HCT116 (cell line): ENCODE measurements at regions not wholly inside any gene's neighbourhood (a gene's known extent, or its start where the extent isn't known, plus 50 kb on each side); places are given as distances from the start of the nearest gene placed in this dataset.

ENCODE experiments used
- ATAC-seq: fragments of 200-7000 bp; cut with Tn5 transposase; 2 replicates; pipeline ENCODE4 v1.9.1; 2020; ENCODE audit warnings: mild to moderate bottlenecking, moderate library complexity
- BruUV-seq: library from RNA; stranded (reverse); fragments of 400-500 nt; replicated peaks from 2 replicates; lab custom pipeline; 2021; lab: Mats Ljungman, UMichigan
- CTCF ChIA-PET: fragments of 300-600 bp; sonication (Branson Sonifier 250); formaldehyde crosslinking; loops from one replicate; lab custom pipeline; 2021; ENCODE audit warnings: antibody characterized with exemption; lab: Charles Lee
- POLR2A ChIA-PET: fragments of 300-600, 350-600 bp; sonication (Branson Sonifier 250); formaldehyde crosslinking; loops from one replicate; lab custom pipeline; 2021; ENCODE audit warnings: antibody characterized with exemption; lab: Charles Lee
- RAD21 ChIA-PET, 2 experiments: fragments of 300-600 bp; sonication (Branson Sonifier 250); formaldehyde crosslinking; loops; one replicate each; lab custom pipeline; 2023; ENCODE audit warnings: low total read pairs in 2 of 2; ENCODE audit not compliant: uncharacterized antibody in 2 of 2, unreplicated experiment in 2 of 2, low non-redundant PET in 1 of 2; lab: Charles Lee
- DNase-seq: peaks from one replicate; pipeline ENCODE4 v3.0.0-alpha.2; 2010; ENCODE audit warnings: low read depth, low spot score
- H2AFZ ChIP-seq: fragments of 200-600 bp; shearing (Covaris generic), sonication (generic); 2 replicates; pipeline ENCODE4 v1.6.1; 2017; ENCODE audit warnings: low read depth, mixed run types, mixed read lengths, antibody characterized with exemption, low read length; ENCODE audit not compliant: poor library complexity, severe bottlenecking
- H3K27ac ChIP-seq: 2 replicates; pipeline ENCODE4 v1.5.1; 2012; ENCODE audit warnings: low read depth, low read length
- H3K27me3 ChIP-seq: fragments of 200-600 bp; sonication (generic); 2 replicates; pipeline ENCODE4 v1.6.1; 2016; ENCODE audit warnings: mixed run types, low read length, mixed read lengths; ENCODE audit not compliant: insufficient read depth
- H3K36me3 ChIP-seq, 2 experiments: fragments of 200-500 bp in 1 of 2; fragments of 200-600 bp in 1 of 2; sonication (Bioruptor generic) in 1 of 2; sonication (generic) in 1 of 2; 2 replicates each; pipeline versions ENCODE4 v1.5.1 to v1.6.1; 2014 to 2016; ENCODE audit warnings: low read length in 2 of 2, inconsistent platforms in 1 of 2, mixed read lengths in 1 of 2, mixed run types in 1 of 2; ENCODE audit not compliant: insufficient read depth in 2 of 2, control insufficient read depth in 1 of 2
- H3K4me1 ChIP-seq, 2 experiments: fragments of 200-600 bp in 1 of 2; sonication (generic) in 1 of 2; 2 replicates each; pipeline versions ENCODE4 v1.5.1 to v1.6.1; 2012 to 2017; ENCODE audit warnings: low read length in 2 of 2, inconsistent platforms in 1 of 2, mild to moderate bottlenecking in 1 of 2, mixed read lengths in 1 of 2, mixed run types in 1 of 2, moderate library complexity in 1 of 2; ENCODE audit not compliant: insufficient read depth in 2 of 2, control insufficient read depth in 1 of 2
- H3K4me2 ChIP-seq: fragments of 200-600 bp; sonication (generic); 2 replicates; pipeline ENCODE4 v1.6.1; 2017; ENCODE audit warnings: mixed run types, low read length, mixed read lengths
- H3K4me3 ChIP-seq, 2 experiments: fragments of 200-600 bp in 1 of 2; sonication (generic) in 1 of 2; replicated peaks in 1 of 2; 2 replicates each; pipeline ENCODE4 v1.5.1; 2011 to 2016; ENCODE audit warnings: low read length in 2 of 2, control low read depth in 1 of 2, low read depth in 1 of 2, mild to moderate bottlenecking in 1 of 2, mixed read lengths in 1 of 2, mixed run types in 1 of 2
- H3K79me2 ChIP-seq: fragments of 200-600 bp; sonication (generic); 2 replicates; pipeline ENCODE4 v1.6.1; 2017; ENCODE audit warnings: mild to moderate bottlenecking, mixed run types, low read length, moderate library complexity, mixed read lengths; ENCODE audit not compliant: insufficient read depth
- H3K9ac ChIP-seq: fragments of 200-600 bp; sonication (generic); 2 replicates; pipeline ENCODE4 v1.6.1; 2016; ENCODE audit warnings: low read length, mixed read lengths
- H3K9me2 ChIP-seq: fragments of 200-600 bp; sonication (generic), shearing (Covaris generic); 2 replicates; pipeline ENCODE4 v1.6.1; 2017; ENCODE audit warnings: mixed run types, mild to moderate bottlenecking, moderate library complexity; ENCODE audit not compliant: insufficient read depth
- H3K9me3 ChIP-seq, 2 experiments: fragments of 200-500 bp in 1 of 2; fragments of 200-600 bp in 1 of 2; sonication (Bioruptor generic) in 1 of 2; sonication (generic) in 1 of 2; 2 replicates each; pipeline ENCODE4 v1.6.1; 2014 to 2017; ENCODE audit warnings: low read length in 2 of 2, mixed read lengths in 2 of 2, inconsistent platforms in 1 of 2, low read depth in 1 of 2, mild to moderate bottlenecking in 1 of 2, mixed run types in 1 of 2, moderate library complexity in 1 of 2; ENCODE audit not compliant: control insufficient read depth in 1 of 2, insufficient read depth in 1 of 2
- H4K20me1 ChIP-seq: fragments of 200-600 bp; sonication (generic), shearing (Covaris generic); 2 replicates; pipeline ENCODE4 v1.6.1; 2017; ENCODE audit warnings: mixed run types, mild to moderate bottlenecking, moderate library complexity; ENCODE audit not compliant: insufficient read depth
- CBX3 ChIP-seq: IDR thresholded peaks from 2 replicates; pipeline ENCODE4 v1.6.1; 2012; ENCODE audit warnings: low read depth
- CEBPB ChIP-seq: IDR thresholded peaks from 2 replicates; pipeline ENCODE4 v1.6.1; 2012; ENCODE audit warnings: low read depth
- FOSL1 ChIP-seq: IDR thresholded peaks from 2 replicates; pipeline ENCODE4 v1.6.1; 2012; ENCODE audit warnings: low read depth
- JUND ChIP-seq: IDR thresholded peaks from 2 replicates; pipeline ENCODE4 v1.6.1; 2012
- POLR2A ChIP-seq: IDR thresholded peaks from 2 replicates; pipeline ENCODE4 v1.7.0; 2011; ENCODE audit warnings: borderline replicate concordance; ENCODE audit not compliant: insufficient read depth, insufficient read length; ENCODE audit errors: extremely low read depth
- POLR2AphosphoS5 ChIP-seq: IDR thresholded peaks from 2 replicates; pipeline ENCODE4 v1.6.1; 2011; ENCODE audit warnings: mild to moderate bottlenecking, low read depth, low read length, moderate library complexity
- SIN3A ChIP-seq: IDR thresholded peaks from 2 replicates; pipeline ENCODE4 v1.6.1; 2012; ENCODE audit warnings: low read depth
- SP1 ChIP-seq: IDR thresholded peaks from 2 replicates; pipeline ENCODE4 v1.6.1; 2012; ENCODE audit warnings: low read depth
- SRF ChIP-seq: IDR thresholded peaks from 2 replicates; pipeline ENCODE4 v1.6.1; 2012; ENCODE audit warnings: low read depth
- TCF7L2 ChIP-seq: IDR thresholded peaks from 2 replicates; pipeline ENCODE4 v1.7.0; 2011; ENCODE audit warnings: borderline replicate concordance, inconsistent platforms; ENCODE audit not compliant: insufficient read depth, insufficient read length; ENCODE audit errors: extremely low read depth
- YY1 ChIP-seq: IDR thresholded peaks from 2 replicates; pipeline ENCODE4 v1.6.1; 2011; ENCODE audit warnings: low read length, low read depth, moderate library complexity, mild to moderate bottlenecking; ENCODE audit not compliant: insufficient replicate concordance; ENCODE audit errors: extremely low read depth
- ZFX ChIP-seq: fragments of 450-650 bp; IDR thresholded peaks from 2 replicates; pipeline ENCODE4 v1.6.1; 2017
- ZNF274 ChIP-seq: fragments of 200-500 bp; sonication (Bioruptor generic); IDR thresholded peaks from 2 replicates; pipeline ENCODE4 v1.6.1; 2014; ENCODE audit warnings: mild to moderate bottlenecking, low read depth, low read length, inconsistent platforms
- intact Hi-C: fragments of 100-400 bp; cut with micrococcal nuclease; formaldehyde crosslinking; loops from 2 replicates; pipeline ENCODE4 v1.10.0; 2022
- TF ChIP-seq, protein P1 (sequence below): IDR thresholded peaks from 2 replicates; pipeline ENCODE4 v1.6.1; 2011; ENCODE audit warnings: mild to moderate bottlenecking, low read length, moderate library complexity; ENCODE audit not compliant: insufficient replicate concordance; ENCODE audit errors: extremely low read depth
- TF ChIP-seq, protein P2 (sequence below): IDR thresholded peaks from 2 replicates; pipeline ENCODE4 v1.6.1; 2012

DNA sequence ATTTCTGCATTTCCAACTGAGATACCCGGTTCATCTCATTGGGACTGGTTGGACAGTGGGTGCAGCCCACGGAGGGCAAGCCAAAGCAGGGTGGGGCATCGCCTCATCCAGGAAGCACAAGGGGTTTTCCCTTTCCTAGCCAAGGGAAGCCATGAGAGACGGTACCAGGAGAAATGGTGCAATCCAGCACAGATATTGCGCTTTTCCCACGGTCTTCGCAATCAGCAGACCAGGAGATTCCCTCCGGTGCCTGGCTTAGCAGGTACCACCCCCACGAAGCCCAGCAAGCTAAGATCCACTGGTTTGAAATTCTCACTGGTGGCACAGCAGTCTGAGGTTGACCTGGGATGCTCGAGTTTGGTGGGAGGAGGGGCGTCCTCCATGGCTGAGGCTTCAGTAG, 527.0 kb downstream of the TLE1 start:
- H3K79me2 ChIP-seq, result no peaks in the 10 kb centered on the region
- H3K36me3 ChIP-seq, result no peaks in the 10 kb centered on the region
- RAD21 ChIA-PET, result no interaction called here
- no peaks in the 10 kb centered on the region for H3K27me3 ChIP-seq
- no peak overlapping the region for H3K9ac ChIP-seq
- H3K27ac ChIP-seq, result no peak overlapping the region
- no peak overlapping the region for H3K4me3 ChIP-seq
- no peak for ATAC-seq
- CTCF ChIA-PET, result no interaction called here
- no peak for DNase-seq
- no peaks in the 10 kb centered on the region for H3K9me2 ChIP-seq
- no peak overlapping the region for H3K4me2 ChIP-seq
- H3K4me1 ChIP-seq, result no peaks in the 10 kb centered on the region
- H3K9me3 ChIP-seq, result no peaks in the 10 kb centered on the region
- TF ChIP-seq, protein P1, sequence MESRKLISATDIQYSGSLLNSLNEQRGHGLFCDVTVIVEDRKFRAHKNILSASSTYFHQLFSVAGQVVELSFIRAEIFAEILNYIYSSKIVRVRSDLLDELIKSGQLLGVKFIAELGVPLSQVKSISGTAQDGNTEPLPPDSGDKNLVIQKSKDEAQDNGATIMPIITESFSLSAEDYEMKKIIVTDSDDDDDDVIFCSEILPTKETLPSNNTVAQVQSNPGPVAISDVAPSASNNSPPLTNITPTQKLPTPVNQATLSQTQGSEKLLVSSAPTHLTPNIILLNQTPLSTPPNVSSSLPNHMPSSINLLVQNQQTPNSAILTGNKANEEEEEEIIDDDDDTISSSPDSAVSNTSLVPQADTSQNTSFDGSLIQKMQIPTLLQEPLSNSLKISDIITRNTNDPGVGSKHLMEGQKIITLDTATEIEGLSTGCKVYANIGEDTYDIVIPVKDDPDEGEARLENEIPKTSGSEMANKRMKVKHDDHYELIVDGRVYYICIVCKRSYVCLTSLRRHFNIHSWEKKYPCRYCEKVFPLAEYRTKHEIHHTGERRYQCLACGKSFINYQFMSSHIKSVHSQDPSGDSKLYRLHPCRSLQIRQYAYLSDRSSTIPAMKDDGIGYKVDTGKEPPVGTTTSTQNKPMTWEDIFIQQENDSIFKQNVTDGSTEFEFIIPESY, result no peak
- TF ChIP-seq SRF, result no peak
- no peak for TF ChIP-seq POLR2AphosphoS5
- TF ChIP-seq JUND, result no peak
- TF ChIP-seq CEBPB, result no peak
- no peak for TF ChIP-seq YY1
- TF ChIP-seq CBX3, result no peak
- TF ChIP-seq POLR2A, result no peak
- TF ChIP-seq TCF7L2, result no peak
- TF ChIP-seq FOSL1, result no peak
- TF ChIP-seq, protein P2, sequence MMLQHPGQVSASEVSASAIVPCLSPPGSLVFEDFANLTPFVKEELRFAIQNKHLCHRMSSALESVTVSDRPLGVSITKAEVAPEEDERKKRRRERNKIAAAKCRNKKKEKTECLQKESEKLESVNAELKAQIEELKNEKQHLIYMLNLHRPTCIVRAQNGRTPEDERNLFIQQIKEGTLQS, result no peak
- no peak for TF ChIP-seq SIN3A
- no peak for TF ChIP-seq SP1
- TF ChIP-seq ZFX, result no peak
- TF ChIP-seq ZNF274, result no peak
- intact Hi-C loops, result no loop called here
- POLR2A ChIA-PET, result no interaction called here
- no peak overlapping the region for H2AFZ ChIP-seq
- H4K20me1 ChIP-seq, result no peaks in the 10 kb centered on the region
- no TSS peak for BruUV-seq
